HCEC 1CT (cell line): ENCODE measurements at regions not wholly inside any gene's neighbourhood (a gene's known extent, or its start where the extent isn't known, plus 50 kb on each side); places are given as distances from the start of the nearest gene placed in this dataset.

Experiments used
- DNase-seq: peaks from one replicate; pipeline ENCODE4 v3.0.0-alpha.2; 2017

DNA sequence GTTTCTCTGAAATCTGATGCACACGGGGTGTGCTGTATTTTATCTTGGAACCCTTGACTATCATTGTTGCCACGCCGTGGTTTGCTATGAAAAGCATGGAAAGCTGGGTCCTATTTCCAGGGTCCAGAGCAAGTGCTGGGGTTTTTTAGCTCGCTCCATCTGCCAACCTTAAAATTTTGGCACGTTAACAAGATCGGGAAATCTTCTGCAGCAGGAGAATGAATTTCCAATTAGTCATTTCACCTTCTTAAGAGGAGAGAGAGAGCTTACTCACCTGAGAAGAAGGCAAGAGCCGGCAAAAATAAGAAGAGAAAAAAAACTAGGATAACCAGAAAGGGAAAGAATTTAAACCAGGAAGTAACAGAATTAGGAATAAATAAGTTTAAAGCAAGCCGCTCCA lies 223.6 kb upstream of the CELF2 start:
- DNase-seq = no peak

DNA sequence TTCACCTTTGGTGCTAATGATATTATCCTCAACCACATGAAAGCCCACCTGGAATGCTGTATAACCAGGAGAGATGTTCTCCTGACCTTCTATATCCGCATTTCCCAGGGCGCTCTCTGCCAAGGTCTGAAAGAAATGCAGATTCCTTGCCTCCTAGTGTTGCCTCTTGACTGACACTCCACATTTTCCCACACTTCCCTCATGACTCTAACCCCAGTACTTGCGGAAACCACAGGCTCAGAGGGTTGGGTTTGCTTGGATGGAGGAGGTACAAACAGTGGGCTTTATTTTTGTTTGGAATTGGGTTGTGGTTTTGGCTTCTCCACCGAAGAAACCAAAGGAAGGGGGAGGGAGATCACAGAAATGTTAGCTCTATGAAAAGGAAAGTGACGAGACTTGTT lies 222.9 kb upstream of the CELF2 start:
- DNase-seq = peak; percentile 91

DNA sequence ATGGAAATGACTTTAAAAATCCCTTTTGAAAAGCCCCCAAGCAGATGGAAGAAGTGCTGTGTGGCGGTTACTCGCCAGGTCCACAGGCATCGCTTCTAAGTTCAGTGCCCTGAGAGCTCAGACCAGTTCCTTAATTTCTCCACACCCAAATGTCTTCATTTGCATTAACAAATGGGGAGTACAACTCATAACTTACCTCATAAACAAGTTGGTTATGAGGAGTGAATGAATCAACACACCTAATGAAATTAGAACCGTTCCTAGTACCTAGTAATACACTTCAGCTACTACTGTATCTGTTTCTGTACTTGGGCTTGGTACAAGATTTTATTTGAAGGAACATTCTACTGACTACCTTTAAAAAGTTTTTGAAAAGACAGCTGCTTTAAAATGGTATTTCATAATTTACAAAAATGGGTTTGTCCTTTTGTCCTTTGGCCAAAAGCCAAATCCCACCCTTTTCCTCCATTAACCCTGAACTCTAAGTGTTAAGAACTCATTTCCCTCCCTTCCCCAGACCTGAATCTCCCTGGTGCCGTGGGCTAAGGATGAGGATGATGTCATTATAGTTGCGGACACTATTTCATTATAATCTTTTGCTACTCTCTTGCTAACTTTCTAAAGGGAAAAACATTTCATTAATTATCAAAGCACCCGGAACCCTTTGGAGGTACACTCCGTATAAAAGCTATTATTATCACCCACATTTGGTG lies 221.5 kb upstream of the CELF2 start:
- no peak for DNase-seq

DNA sequence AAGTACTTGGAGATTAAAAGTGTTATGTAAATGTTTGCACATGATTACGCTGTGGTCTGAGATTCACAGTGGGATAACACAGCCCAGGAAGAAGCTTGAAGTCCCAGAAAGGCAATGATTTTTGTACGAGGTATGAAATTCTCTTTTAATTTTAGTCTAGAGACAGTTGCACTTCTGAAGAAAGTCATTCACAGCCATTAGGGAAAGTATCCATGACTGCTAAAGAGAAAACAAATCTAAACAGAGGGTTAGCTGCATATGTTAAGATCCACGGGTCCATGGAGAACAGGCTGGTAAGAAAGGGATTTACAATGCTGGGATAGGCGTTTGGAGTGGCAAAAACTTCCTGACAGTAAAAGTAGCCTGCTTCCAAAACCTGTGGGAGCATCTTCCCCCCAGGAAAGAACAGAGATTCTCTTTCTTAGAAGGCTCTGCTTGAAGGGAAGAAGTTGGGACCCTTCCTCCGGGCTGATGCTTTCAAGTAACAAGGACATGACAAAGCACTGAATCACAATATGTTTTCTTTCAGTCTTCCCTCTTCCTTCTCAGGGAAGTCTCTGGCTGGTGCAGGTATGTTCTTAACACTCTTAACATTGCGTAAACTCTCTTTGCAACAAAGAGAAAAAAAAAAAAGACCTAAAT lies 220.8 kb upstream of the CELF2 start:
- no peak for DNase-seq

DNA sequence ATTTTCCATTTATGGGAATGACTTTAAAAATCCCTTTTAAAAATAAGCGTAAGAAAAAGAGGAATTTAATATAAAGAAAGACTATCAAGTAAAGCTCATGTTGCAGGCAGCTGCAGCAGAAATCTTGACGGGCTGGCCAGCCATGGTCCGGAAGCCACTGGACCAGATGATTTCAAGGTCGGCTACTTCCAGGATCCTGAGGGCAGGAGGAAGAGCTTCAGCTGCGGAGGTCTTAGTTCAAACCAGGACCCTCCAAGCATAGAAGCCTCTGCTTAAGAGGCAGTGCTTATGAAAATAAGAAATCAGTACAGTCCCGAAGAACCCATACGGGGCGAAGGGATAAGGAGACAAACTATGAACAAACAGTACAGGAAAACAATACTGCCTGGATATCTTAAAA lies 220.2 kb upstream of the CELF2 start:
- DNase-seq = no peak

DNA sequence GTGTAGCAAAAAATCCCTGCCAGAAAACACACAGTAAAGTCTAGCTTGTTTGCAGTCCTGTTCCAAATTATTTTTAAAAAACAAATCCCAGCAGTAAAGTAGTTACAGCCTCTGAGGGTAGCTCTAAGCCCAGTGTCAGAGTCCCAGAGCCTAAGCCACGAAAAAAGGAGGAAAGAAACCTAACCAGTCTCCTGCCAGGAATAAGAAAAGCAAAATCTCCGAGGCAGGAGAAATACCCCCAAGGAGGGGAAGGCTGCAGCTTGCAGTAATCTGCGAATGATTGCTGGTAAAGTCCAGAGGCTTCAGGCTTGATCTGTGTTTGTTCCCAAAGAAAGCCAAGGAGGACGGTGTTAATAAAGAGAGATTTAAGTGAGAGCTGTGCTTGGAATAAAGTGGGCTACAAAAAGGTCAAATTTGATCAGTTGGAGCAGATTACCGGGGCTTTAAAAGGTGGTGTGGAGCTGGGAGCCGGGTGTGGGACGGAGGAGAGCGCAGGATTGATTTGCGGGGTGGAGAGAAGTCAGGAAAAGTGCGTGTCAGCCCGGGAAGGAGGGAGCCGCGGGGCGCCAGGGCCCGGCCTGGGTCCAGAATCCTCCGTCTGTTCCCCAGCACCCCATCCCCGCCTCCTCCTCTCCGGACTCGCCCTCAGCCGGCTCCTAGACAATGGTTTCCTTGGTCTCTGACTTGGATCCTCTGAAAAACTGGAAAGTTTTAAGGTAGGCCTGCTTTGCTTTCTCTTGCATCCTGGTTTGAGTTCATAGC lies 219.4 kb upstream of the CELF2 start:
- DNase-seq = no peak

DNA sequence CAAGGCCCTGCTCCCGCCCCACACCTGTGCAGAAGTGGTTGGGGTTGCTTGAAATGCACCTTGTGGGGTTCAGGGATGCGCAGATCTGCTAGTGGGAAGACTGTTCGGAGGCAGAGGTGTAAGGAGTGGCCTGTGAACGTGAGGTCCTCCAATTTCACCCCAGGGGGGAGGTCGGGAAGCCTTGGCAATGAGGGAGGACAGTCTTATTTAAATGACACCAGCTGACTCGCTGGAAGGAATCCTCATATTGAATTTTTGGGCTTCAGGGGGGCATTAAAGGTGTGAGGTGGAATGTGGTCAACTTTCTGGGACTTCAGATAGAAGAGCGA lies 218.8 kb upstream of the CELF2 start:
- DNase-seq = no peak

DNA sequence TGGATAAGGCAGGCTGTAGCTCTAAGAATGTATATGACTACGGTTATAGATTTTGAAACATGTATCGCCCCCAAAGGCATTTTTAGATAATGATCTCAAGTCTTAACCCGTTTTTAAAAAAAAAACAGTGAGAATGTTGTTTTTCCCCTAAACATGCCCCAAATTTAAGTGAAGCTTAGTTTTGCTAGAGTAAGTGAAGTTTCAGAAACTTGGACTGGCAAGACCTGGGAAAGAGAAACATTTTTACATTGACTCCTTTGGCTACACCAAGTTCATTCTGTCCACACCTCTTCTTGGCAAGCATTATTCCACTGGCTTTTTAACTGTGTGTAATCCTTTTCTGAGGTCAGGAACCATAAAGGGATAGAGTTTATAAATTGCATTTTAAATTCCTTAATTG lies 216.7 kb upstream of the CELF2 start:
- no peak for DNase-seq

DNA sequence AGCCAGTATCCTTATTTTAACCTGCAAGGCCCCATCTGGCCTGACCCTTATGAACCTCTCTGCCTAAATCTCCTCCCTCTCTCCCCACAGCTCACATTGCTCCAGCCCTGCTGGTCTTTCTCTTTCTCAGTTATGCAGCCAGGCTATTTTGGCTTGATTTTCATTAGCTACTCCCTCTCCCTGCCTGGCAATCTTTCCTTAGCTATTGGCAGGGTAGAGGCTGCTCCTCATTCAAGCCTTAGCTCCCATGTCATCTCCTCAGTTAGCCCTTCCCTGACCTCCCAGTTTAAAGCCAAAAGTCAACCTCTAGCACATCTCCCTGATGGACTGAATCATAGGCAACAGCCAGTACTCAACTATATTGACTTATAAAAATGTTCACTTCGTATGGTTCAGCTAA lies 214.4 kb upstream of the CELF2 start:
- no peak for DNase-seq

DNA sequence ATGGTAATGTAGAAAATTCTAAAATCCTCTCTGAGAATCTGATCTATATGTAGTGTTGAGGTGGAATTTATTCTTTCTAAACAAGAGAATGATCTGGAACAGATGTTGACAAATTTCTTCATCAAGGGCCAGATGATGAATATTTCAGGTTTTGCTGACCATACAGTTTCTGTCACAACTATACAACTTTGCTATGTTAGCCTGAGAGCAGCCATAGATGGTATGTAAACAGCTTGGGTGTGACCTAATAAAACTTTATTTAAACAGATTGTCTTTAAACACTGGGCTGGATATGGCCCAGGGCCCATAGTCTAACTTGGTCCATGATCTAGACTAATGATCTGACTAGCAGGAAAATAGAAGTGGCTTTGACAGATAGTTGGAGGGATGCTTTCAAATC lies 213.6 kb upstream of the CELF2 start:
- DNase-seq = no peak

DNA sequence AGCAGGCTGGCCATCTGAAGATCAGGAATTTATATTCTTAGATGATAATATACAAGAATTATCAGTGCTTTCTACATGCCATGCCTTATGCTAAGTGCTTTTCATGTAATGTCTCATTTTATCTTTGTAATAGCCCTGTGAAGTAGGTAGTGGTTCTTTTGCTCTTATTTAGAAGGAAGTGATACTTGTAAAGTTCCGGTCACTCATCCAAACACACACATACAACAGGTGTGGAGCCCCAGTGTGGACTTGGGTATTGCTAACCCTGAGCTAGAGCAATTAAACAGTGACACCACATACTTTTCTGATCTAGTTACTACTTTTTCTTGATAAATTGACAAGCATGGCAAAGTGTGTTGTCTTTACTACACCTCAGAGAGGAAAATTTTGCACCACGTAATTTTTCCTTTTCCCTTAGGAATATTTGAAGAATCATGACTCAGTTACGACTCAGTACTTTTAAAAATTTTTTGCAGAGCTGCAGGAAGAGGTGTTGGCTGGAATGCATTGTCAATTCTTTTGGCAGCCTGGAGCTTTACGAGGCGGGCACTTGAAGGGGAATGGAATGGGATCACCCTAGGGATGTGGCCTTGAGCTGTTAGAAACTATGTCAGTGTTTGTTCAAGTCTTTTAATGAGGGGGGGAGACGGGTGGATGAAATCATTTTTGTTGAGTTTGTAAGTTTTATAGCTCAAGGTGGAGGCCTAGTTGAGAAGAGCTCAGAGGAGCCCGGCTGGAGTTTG lies 212.5 kb upstream of the CELF2 start:
- peak; percentile 78 for DNase-seq

DNA sequence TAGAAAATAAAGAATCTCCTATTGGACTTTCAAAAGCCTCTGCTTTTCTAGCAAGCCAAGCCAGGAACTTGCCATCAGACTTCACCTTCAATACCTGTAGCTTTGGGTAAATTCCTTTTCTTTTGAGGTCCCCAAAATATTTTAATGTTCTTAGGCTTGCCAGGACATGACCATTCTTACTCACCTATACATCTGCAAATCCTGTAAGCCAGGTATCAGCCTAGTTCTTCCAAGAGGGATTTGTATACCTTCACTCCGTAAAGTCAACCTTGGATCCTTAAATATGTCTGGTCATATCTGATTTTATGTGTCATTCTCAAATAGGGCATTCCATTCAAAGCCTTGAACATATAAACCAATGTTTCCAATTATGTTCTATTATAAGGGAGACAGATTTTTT lies 210.6 kb upstream of the CELF2 start:
- no peak for DNase-seq

DNA sequence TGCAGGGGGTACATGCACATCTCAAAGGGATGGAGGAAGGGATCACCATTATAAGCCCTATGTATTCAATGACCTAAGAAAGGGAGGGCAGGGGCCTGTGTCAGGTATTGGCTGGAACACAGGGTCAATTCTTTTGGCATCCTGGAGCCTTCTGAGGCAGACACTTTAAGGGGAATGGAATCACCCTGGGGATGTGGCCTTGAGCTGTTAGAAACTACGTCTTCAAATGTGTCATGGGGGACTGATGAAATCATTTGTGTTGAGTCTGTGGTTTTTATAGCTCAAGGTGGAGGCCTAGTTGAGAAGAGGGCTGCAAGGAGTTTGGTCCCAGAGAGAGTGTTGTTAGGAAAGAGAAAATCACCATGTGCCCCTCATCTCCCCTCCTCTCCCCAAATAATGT lies 206.1 kb upstream of the CELF2 start:
- DNase-seq = no peak

DNA sequence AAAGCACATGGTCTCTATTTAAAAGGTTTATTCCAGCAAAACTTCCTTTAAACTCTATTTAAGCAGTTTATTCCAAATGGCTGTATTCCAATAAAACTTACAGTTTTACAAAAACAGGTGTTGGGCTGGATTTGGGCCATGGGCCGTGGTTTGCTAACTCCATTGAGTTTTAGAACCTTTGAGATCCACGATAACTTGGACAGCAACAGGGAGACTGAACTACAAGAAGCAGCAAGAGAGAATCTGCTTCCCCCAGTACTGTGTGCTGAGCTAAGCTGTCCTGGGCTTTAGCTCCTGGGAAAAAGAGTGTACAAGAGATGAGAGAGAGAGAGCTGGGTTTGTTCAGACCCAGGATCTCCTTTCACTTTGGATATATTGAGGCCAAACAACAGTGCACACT lies 204.0 kb upstream of the CELF2 start:
- DNase-seq = no peak

DNA sequence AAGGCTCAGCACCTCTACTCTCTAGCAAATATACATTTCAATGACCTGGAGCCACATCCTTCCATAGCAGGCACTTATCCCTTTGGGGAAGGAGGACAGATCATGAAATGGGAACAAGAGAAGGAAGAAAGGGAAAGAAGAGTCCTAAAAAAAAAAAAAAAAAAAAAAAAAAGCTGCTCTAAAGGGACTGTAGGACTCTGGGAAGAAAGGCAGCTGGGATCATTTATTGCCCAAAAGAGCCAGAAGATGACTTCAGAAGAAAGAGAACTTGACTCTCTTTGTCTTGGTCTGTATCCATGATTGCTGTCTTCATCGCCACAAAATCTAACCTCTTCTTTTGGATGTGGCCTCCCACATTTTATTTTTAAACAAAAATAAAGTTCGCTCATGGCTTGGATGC lies 203.6 kb upstream of the CELF2 start:
- DNase-seq = no peak

DNA sequence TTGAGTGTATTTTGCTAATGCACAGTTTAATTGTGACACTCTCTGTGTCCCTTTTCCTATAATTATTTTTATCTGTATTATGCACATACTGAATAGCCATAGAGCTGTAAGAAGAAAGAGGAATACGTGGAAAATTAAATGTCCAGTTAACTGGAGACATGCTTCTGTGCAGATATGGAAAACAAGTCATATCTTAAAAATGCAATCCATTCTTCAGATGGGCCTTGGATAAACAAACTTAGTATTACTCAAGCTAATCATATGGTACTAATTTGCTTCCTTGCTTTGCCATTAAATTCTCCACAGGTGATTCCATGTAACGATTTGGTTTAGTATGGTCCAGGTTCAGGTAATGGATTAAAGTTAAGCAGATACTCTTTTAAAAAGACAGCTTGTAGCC lies 201.2 kb upstream of the CELF2 start:
- peak; percentile 78 for DNase-seq

DNA sequence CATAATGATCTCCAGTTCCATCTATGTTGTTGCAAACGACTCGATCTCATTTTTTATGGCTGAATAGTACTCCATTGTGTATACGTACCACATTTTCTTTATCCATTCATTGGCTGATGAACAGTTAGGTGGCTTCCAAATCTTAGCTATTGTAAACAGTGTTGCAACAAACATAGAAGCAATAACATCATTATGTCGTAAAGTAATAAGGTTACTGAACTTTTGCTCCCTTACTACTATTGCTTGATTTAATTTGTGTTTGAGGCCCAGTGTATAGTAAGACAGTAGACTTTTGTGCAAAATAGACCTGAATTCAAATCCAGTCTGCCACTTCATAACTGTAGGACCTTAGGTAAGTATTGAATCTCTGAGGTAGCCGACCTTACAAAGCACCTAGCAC lies 200.1 kb upstream of the CELF2 start:
- DNase-seq = no peak

DNA sequence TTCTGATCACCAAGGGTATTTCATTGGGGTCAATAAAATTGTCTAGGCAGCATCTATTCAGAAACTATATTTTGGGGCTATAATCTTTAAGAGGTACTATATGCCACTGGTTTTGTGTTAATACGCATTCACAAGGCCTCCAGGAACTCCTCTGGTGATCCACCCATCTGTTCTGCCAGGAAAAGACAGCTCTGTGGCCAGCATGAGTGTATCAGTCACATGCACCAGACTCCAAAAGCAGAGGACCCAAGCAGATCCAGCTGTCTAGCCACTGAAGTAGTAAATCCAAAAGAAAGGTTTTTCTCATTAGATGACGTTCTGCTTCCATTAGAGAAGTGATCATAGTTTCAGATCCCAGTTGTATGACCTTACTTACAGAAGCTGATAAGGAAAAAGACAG lies 199.6 kb upstream of the CELF2 start:
- DNase-seq = peak; percentile 61

DNA sequence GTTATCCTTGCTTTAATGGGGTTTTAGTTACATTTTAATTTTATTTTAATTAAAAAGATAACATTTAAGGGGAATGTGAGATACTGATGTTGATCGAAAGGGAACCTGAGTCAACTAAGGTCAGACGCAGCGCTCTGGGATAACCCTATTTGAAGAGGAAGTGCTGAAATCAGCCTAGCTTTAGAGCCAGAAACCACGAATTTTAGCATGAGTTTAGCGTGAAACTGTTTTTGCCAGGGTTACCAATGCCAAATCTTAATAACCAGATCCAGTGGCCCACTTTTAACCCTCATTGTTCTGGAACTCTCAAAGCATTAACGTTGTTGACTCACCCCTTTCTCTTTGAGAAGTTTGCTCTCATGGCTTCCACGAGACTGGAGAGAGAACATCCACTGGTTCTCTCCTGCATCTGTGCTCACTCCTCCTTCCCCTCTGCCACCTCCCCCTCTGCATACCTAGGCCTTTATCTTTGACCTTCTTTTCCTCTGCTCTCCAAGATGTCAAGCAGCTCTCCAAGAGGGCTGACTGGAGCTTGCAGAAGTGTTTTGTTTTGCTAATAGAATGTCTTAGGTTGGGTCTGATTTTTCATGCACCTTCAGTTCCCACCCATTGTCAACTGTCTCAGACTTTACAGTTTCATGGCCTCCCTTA lies 198.3 kb upstream of the CELF2 start:
- no peak for DNase-seq

DNA sequence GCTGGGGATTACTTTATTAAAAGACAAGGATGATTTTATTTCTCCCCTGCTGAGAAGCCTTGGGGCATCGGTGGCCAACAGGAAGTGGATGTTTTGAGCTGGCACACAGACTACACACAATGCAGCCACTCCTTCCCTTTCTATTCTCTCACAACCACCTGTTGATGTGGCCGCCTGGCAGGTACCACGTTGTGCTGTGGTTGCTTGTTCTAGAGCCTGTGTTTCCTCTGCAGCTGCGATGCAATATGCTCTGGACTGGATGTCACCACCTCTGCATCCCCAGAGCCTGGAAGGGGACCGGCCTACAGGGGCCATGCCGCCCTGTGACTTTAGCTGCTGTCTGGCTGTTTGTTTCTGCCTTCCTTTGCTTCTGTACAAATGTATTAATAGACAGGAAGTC lies 195.7 kb upstream of the CELF2 start:
- no peak for DNase-seq

DNA sequence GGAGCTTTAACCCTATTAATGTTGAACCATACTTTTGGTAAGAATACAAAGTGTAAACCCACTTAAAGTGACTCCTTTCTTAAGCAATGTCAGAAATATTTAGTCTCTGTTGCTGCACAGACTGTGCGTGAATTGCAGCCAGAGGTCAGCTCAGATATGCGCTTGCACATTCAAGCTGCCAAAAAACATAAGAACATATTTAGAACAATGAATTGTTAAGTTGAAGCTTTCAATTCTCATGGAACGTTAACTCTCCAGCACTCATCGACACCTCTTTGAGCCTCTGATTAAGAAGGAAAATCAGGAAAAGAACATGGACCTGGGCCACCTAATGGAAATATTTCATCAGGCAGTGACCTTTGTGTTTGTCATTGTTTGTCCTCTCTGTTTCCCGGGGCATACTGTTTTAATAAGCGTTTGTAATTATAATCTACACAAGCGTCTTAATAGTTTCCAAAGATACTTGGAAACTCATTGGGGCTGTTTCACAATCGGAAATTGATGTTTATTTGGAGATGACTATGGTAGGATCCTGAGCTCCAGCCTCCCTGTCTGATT lies 193.0 kb upstream of the CELF2 start:
- DNase-seq = peak; percentile 75

DNA sequence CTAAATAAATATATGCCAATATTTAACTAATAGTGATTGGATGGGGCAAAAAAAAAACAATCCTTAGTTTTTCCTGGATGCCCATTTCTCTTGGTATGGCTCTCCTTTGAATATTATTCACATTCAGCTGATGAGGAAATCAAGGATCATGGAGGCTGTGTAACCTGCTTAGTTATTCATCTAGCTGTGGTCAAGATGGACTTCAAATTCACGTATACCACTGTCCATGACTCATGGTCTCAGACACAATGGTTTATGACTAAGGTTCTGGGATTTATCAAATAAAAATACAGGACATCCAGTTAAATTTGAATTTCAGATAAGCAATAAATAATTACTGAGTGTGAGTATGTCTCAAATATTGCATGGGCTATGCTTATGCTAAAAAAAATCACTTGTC lies 191.5 kb upstream of the CELF2 start:
- peak; percentile 92 for DNase-seq

DNA sequence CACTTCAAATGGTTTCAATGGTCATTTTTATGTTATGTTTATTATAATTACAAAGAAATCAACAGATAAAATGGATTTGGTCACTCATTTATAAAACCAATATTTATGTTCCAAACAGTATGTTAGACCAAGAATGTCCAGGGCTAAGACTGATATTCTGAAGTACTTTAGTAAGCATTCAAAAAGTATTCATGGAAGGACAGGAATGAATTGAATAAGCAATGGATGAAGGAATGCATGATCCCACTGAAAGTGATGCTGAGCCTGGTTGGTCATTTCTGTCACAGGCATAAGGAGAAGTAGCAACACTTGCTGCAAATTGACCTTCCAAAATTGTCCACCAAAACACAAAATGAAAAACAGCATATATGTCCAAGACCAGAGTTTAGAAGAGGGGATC lies 189.0 kb upstream of the CELF2 start:
- no peak for DNase-seq
